ENCODE measurements at regions not wholly inside any gene's neighbourhood (a gene's known extent, or its start where the extent isn't known, plus 50 kb on each side); places are given as distances from the start of the nearest gene placed in this dataset.

GRCh38 chrX:131802836-131803626 lies 220.1 kb upstream of the STK26 start:
- TF ChIP-seq POLR2A (IDR thresholded peaks at IDR 0.05) (no peak), CTCF (IDR thresholded peaks at IDR 0.05) (peak in 4 of 6 experiments; percentile 7 to 62 (median 38))
